ENCODE measurements at regions not wholly inside any gene's neighbourhood (a gene's known extent, or its start where the extent isn't known, plus 50 kb on each side); places are given as distances from the start of the nearest gene placed in this dataset.

DNA sequence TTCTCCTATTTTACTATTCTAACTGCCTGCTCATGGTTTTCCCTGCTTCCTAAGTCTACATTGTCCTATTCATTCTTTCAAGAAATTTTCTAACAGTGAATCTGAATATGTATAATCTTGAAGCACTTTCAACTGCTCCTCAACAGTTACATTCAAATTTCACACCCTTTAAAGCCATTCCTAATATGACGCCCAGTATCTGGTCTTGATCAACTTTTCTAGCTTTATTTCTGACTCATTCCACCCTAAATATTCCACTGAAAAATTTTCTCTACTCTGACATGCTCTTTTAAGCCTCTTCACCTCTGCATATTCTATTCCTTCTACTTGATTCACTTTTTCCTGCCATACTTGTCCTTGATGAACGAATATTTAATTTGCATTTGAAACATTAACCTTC, 1893.9 kb upstream of the PIK3C3 start:
- Histone ChIP-seq H3K4me3 (ENCODE audit: low read length in 2 of 2) (no peak overlapping the region), H3K9me3 (ENCODE audit: control insufficient read depth in 2 of 2, insufficient read depth in 1 of 2, low read length in 1 of 2) (no peaks in the 10 kb centered on the region), H3K27ac (ENCODE audit: low read depth in 1 of 2, low read length in 1 of 2) (no peak overlapping the region), H3K27me3 (ENCODE audit: control insufficient read depth in 2 of 2, insufficient read depth in 1 of 2, low read length in 1 of 2) (no peaks in the 10 kb centered on the region), H3K4me1 (ENCODE audit: control insufficient read depth in 2 of 2, insufficient read depth in 2 of 2, low read length in 2 of 2) (no peaks in the 10 kb centered on the region), H3K36me3 (ENCODE audit: control insufficient read depth in 2 of 2, insufficient read depth in 2 of 2, low read length in 1 of 2) (no peaks in the 10 kb centered on the region)
- 91% methylated on average over 2 of the region's 2 CpGs for WGBS
- DNase-seq (ENCODE audit: low read depth in 6 of 9, low spot score in 9 of 9): no peak

DNA sequence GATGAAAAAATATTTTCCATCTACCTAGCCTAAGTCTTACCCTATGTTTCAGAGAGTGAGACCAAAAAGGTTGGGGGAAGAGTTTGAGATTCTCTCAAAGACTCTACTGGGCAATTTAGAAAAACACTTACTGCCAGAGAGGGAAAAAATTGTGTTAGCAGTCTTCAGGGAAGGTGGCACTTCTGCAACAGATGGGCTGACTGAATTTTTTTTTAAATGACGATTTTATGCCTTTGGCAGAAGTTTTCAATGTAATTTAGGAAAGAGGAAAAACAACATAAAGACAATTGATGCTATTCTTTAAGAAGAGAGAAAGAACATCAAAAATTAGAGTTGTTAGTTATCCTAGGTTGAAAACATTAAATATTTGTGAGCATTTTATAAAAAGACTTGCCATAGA, 1894.5 kb upstream of the PIK3C3 start:
- Histone ChIP-seq H3K36me3 (ENCODE audit: control insufficient read depth in 2 of 2, insufficient read depth in 2 of 2, low read length in 1 of 2) (no peaks in the 10 kb centered on the region), H3K9me3 (ENCODE audit: control insufficient read depth in 2 of 2, insufficient read depth in 1 of 2, low read length in 1 of 2) (no peaks in the 10 kb centered on the region), H3K4me1 (ENCODE audit: control insufficient read depth in 2 of 2, insufficient read depth in 2 of 2, low read length in 2 of 2) (no peaks in the 10 kb centered on the region), H3K4me3 (ENCODE audit: low read length in 2 of 2) (no peak overlapping the region), H3K27me3 (ENCODE audit: control insufficient read depth in 2 of 2, insufficient read depth in 1 of 2, low read length in 1 of 2) (no peaks in the 10 kb centered on the region), H3K27ac (ENCODE audit: low read depth in 1 of 2, low read length in 1 of 2) (no peak overlapping the region)
- DNase-seq (ENCODE audit: low read depth in 6 of 9, low spot score in 9 of 9): no peak
- 77% methylated on average over 1 of the region's 1 CpG for WGBS

DNA sequence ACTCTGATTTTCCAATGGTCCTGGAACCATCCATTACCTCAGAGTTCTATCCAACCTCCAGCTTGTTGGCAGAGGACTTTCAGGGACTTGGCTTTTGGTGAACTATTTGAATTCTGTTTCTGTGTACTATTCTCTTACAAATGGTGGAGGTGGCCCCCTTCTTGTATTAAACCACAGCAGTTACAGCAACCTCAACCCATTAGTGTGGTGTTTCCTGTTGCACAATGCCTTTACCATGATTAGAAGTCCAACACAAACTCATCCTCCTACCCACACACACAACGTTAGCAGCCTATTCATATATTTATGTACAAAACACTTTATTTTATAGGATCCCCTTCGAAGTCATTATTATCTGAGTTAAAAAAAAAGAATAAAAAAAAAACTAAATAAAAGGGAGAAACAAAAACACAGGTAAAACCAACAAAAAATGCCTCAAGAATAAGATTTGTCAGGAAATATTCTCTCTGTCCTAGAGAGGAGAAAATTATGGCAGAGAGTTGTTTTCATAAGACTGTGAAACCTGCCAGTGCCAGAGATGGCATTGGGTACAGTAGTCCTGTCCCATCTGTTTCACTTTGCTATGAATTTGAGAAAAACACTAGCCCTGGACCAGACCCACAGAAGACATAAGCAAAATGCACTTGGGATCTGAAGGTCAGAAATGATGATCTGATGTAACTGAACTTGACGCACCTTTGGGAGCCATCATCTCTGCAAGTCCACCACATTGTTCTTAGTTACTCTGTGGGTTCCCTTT, 1896.0 kb upstream of the PIK3C3 start:
- no peak for DNase-seq (ENCODE audit: low read depth in 6 of 9, low spot score in 9 of 9)
- H3K4me1 ChIP-seq (ENCODE audit: control insufficient read depth in 2 of 2, insufficient read depth in 2 of 2, low read length in 2 of 2): no peaks in the 10 kb centered on the region
- H3K27ac ChIP-seq (ENCODE audit: low read depth in 1 of 2, low read length in 1 of 2): no peak overlapping the region
- H3K4me3 ChIP-seq (ENCODE audit: low read length in 2 of 2): no peak overlapping the region
- H3K36me3 ChIP-seq (ENCODE audit: control insufficient read depth in 2 of 2, insufficient read depth in 2 of 2, low read length in 1 of 2): no peaks in the 10 kb centered on the region
- H3K9me3 ChIP-seq (ENCODE audit: control insufficient read depth in 2 of 2, insufficient read depth in 1 of 2, low read length in 1 of 2): no peaks in the 10 kb centered on the region
- 70% methylated on average over 3 of the region's 3 CpGs for WGBS
- H3K27me3 ChIP-seq (ENCODE audit: control insufficient read depth in 2 of 2, insufficient read depth in 1 of 2, low read length in 1 of 2): no peaks in the 10 kb centered on the region

DNA sequence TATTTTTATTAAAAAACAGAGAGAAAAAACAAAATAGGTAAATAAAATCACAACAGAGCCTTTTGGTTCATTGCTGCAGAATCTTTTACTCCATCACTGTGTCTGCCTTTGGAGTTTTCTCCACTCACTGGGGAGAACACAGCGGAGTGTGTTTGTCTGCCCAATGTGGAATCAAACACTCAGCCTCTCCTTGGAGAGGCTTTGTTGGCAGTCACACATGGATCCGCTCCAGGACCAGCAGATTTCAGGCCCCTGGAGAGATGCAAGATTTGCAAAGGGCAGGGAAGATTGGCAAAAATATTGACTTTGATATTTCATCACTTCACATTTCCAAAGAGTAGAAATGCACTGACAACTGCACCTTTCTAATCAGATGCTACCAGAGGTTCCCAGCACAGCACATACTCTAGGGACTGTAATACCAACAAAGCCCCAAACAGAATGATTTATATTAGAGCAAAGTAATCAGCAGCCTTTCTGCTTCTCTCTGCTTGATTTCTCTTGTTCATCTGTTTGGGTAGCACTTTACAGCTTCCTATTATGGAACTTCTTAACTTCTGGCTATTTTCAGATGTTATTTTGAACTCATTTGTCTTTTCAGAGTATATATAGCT, 1898.8 kb upstream of the PIK3C3 start:
- 93% methylated on average over 2 of the region's 2 CpGs for WGBS
- Histone ChIP-seq H3K27ac (ENCODE audit: low read depth in 1 of 2, low read length in 1 of 2) (no peak overlapping the region), H3K27me3 (ENCODE audit: control insufficient read depth in 2 of 2, insufficient read depth in 1 of 2, low read length in 1 of 2) (no peaks in the 10 kb centered on the region), H3K4me1 (ENCODE audit: control insufficient read depth in 2 of 2, insufficient read depth in 2 of 2, low read length in 2 of 2) (no peaks in the 10 kb centered on the region), H3K4me3 (ENCODE audit: low read length in 2 of 2) (no peak overlapping the region), H3K9me3 (ENCODE audit: control insufficient read depth in 2 of 2, insufficient read depth in 1 of 2, low read length in 1 of 2) (no peaks in the 10 kb centered on the region), H3K36me3 (ENCODE audit: control insufficient read depth in 2 of 2, insufficient read depth in 2 of 2, low read length in 1 of 2) (no peaks in the 10 kb centered on the region)
- no peak for DNase-seq (ENCODE audit: low read depth in 6 of 9, low spot score in 9 of 9)

DNA sequence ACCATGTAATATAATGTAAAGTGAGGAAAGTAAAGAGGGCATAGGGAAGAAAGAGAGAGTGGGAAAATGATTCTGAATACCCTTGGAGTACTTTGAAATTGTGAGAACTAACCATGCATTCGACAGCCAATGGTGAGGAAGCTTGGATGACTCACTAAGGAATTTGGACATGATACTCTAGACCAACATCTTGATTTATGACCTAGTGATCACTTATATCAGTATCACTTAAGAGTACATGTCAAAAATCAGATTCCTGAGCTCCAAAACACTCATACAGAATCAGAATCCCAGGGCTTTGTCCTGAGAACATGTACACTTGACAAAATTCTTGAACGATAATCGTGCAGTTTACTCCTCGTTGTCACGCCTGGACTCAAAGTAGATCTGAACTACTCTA, 1899.8 kb upstream of the PIK3C3 start:
- DNase-seq (ENCODE audit: low read depth in 6 of 9, low spot score in 9 of 9): no peak
- H3K27ac ChIP-seq (ENCODE audit: low read depth in 1 of 2, low read length in 1 of 2): no peak overlapping the region
- no peaks in the 10 kb centered on the region for H3K27me3 ChIP-seq (ENCODE audit: control insufficient read depth in 2 of 2, insufficient read depth in 1 of 2, low read length in 1 of 2)
- no peak overlapping the region for H3K4me3 ChIP-seq (ENCODE audit: low read length in 2 of 2)
- H3K36me3 ChIP-seq (ENCODE audit: control insufficient read depth in 2 of 2, insufficient read depth in 2 of 2, low read length in 1 of 2): no peaks in the 10 kb centered on the region
- no peaks in the 10 kb centered on the region for H3K4me1 ChIP-seq (ENCODE audit: control insufficient read depth in 2 of 2, insufficient read depth in 2 of 2, low read length in 2 of 2)
- H3K9me3 ChIP-seq (ENCODE audit: control insufficient read depth in 2 of 2, insufficient read depth in 1 of 2, low read length in 1 of 2): no peaks in the 10 kb centered on the region
- WGBS: 93% methylated on average over 5 of the region's 5 CpGs

DNA sequence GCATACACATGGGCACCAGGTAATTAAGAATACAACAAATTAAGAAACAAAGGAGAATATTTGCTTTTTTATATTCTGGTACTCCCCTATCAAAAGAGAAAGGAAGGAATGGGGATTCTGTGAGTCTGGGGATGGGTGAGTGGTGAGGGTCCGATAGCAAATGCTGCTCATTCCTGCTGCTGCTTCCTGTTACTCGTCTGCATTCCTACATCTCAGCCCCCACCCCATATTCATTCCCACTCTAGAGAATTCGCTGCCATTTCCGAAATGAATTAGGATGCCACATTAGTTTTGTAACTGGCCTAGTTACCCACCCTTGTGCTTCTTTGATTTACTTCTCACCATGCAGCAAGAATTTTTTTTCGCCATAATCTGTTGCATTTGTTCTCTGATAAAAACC, 1905.3 kb upstream of the PIK3C3 start:
- H3K4me3 ChIP-seq (ENCODE audit: low read length in 2 of 2): no peak overlapping the region
- WGBS: 84% methylated on average over 5 of the region's 5 CpGs
- no peaks in the 10 kb centered on the region for H3K4me1 ChIP-seq (ENCODE audit: control insufficient read depth in 2 of 2, insufficient read depth in 2 of 2, low read length in 2 of 2)
- H3K27ac ChIP-seq (ENCODE audit: low read depth in 1 of 2, low read length in 1 of 2): no peak overlapping the region
- no peak for DNase-seq (ENCODE audit: low read depth in 6 of 9, low spot score in 9 of 9)
- H3K9me3 ChIP-seq (ENCODE audit: control insufficient read depth in 2 of 2, insufficient read depth in 1 of 2, low read length in 1 of 2): no peaks in the 10 kb centered on the region
- no peaks in the 10 kb centered on the region for H3K27me3 ChIP-seq (ENCODE audit: control insufficient read depth in 2 of 2, insufficient read depth in 1 of 2, low read length in 1 of 2)
- no peaks in the 10 kb centered on the region for H3K36me3 ChIP-seq (ENCODE audit: control insufficient read depth in 2 of 2, insufficient read depth in 2 of 2, low read length in 1 of 2)

DNA sequence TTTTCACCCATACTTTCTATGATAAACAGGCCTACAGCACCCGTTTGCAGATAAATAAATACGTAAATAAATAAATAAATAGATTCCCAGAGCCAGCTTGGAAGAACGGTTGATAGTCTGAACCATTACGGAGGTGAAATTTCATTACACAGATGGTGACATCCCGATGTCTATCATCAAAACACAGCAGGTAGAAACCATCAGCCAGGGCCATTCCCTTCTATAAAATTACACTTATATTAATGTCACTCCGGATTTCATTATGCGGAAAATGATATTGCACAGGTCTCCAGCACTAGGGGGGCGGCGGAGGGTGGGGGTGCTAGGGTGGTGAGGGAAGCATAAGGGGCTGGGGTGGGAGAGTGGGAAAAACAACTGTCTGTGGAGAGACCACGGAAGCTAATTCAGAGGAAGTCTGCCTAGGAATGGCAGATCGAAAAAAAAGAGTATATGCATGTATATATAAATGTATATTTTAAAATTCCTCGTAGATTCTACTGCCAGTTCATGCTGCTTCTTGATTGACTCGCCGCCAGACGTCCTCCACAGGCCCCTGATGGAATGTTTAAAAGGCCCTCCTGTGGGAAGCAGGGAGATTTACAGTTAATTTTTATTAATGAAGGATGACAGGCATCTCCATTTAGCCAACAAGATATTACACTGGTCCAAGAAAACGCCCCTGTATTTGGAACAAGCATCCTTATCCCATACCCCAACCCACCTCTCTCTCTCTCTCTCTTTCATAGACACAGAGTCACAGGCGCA, 1906.0 kb upstream of the PIK3C3 start:
- H3K27ac ChIP-seq (ENCODE audit: low read depth in 1 of 2, low read length in 1 of 2): no peak overlapping the region
- no peaks in the 10 kb centered on the region for H3K9me3 ChIP-seq (ENCODE audit: control insufficient read depth in 2 of 2, insufficient read depth in 1 of 2, low read length in 1 of 2)
- no peak overlapping the region for H3K4me3 ChIP-seq (ENCODE audit: low read length in 2 of 2)
- WGBS: 93% methylated on average over 17 of the region's 17 CpGs
- DNase-seq (ENCODE audit: low read depth in 6 of 9, low spot score in 9 of 9): no peak
- no peaks in the 10 kb centered on the region for H3K36me3 ChIP-seq (ENCODE audit: control insufficient read depth in 2 of 2, insufficient read depth in 2 of 2, low read length in 1 of 2)
- H3K4me1 ChIP-seq (ENCODE audit: control insufficient read depth in 2 of 2, insufficient read depth in 2 of 2, low read length in 2 of 2): no peaks in the 10 kb centered on the region
- no peaks in the 10 kb centered on the region for H3K27me3 ChIP-seq (ENCODE audit: control insufficient read depth in 2 of 2, insufficient read depth in 1 of 2, low read length in 1 of 2)

DNA sequence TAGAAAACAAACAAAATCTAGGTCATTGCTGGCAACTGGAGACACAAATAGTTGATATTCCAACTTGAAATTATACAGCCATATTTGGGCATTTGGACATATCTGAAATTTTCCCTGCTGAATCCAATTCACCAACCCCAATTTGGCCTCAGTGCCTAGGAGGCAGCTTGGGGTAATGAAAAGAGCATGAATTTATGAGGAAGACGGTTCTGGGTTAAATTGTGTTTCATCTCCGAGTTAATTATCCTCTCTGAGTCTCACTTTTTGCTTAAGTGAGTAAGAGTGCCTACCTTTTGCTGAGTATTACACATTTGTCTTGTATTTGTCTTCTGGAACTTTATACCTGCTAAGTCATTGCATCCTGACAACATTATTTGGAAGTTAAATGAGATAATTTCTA, 1906.8 kb upstream of the PIK3C3 start:
- Histone ChIP-seq H3K27me3 (ENCODE audit: control insufficient read depth in 2 of 2, insufficient read depth in 1 of 2, low read length in 1 of 2) (no peaks in the 10 kb centered on the region), H3K9me3 (ENCODE audit: control insufficient read depth in 2 of 2, insufficient read depth in 1 of 2, low read length in 1 of 2) (no peaks in the 10 kb centered on the region)

DNA sequence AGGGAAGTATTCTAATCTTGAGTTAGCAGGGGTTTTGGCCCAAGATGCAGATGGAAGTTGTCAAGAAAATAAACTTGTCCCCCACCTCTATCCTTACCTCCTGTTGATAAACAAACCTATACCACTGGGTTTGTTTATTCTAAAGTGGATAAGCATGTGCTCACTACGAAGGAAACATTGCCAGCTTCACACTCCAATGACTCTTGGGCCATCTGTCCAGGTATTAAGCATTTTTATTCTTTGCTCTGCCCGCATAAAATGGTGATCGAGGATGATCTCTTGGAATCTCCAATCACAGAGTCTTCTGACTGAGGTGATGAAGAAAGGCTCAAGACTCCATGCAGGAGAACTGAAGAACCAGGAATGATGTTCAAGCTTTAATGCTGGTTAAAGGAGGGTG, 1908.4 kb upstream of the PIK3C3 start:
- no peak overlapping the region for H3K4me3 ChIP-seq (ENCODE audit: low read length in 2 of 2)
- 90% methylated on average over 3 of the region's 3 CpGs for WGBS
- no peaks in the 10 kb centered on the region for H3K9me3 ChIP-seq (ENCODE audit: control insufficient read depth in 2 of 2, insufficient read depth in 1 of 2, low read length in 1 of 2)
- no peaks in the 10 kb centered on the region for H3K4me1 ChIP-seq (ENCODE audit: control insufficient read depth in 2 of 2, insufficient read depth in 2 of 2, low read length in 2 of 2)
- no peaks in the 10 kb centered on the region for H3K36me3 ChIP-seq (ENCODE audit: control insufficient read depth in 2 of 2, insufficient read depth in 2 of 2, low read length in 1 of 2)
- H3K27ac ChIP-seq (ENCODE audit: low read depth in 1 of 2, low read length in 1 of 2): no peak overlapping the region
- H3K27me3 ChIP-seq (ENCODE audit: control insufficient read depth in 2 of 2, insufficient read depth in 1 of 2, low read length in 1 of 2): no peaks in the 10 kb centered on the region
- DNase-seq (ENCODE audit: low read depth in 6 of 9, low spot score in 9 of 9): no peak

More for the DNA sequence above, 1906.8 kb upstream of the PIK3C3 start:
- H3K27ac ChIP-seq (ENCODE audit: low read depth in 1 of 2, low read length in 1 of 2): no peak overlapping the region
- H3K4me1 ChIP-seq (ENCODE audit: control insufficient read depth in 2 of 2, insufficient read depth in 2 of 2, low read length in 2 of 2): no peaks in the 10 kb centered on the region
- H3K36me3 ChIP-seq (ENCODE audit: control insufficient read depth in 2 of 2, insufficient read depth in 2 of 2, low read length in 1 of 2): no peaks in the 10 kb centered on the region
- DNase-seq (ENCODE audit: low read depth in 6 of 9, low spot score in 9 of 9): no peak
- 93% methylated on average over 2 of the region's 2 CpGs for WGBS
- no peak overlapping the region for H3K4me3 ChIP-seq (ENCODE audit: low read length in 2 of 2)

Measured in thymus (tissue), 11 donors.